H9 (cell line): ENCODE measurements at regions not wholly inside any gene's neighbourhood (a gene's known extent, or its start where the extent isn't known, plus 50 kb on each side); places are given as distances from the start of the nearest gene placed in this dataset.

Experiments
- DNase-seq: peaks from one replicate; pipeline ENCODE4 v3.0.0-alpha.2; 2017
- H2AFZ ChIP-seq: one replicate; pipeline ENCODE4 v1.6.1; 2013; ENCODE audit warnings: mild to moderate bottlenecking, low read length, control low read depth, moderate library complexity
- H2AK5ac ChIP-seq: 2 replicates; pipeline ENCODE4 v1.6.1; 2013; ENCODE audit warnings: low read length, control low read depth, mixed read lengths; ENCODE audit not compliant: insufficient read length
- H2BK120ac ChIP-seq: one replicate; pipeline ENCODE4 v1.6.1; 2013; ENCODE audit warnings: low read depth, mild to moderate bottlenecking, low read length, control low read depth, inconsistent platforms; ENCODE audit not compliant: poor library complexity, severe bottlenecking
- H2BK12ac ChIP-seq: 2 replicates; pipeline ENCODE4 v1.6.1; 2013; ENCODE audit warnings: low read length, control low read depth, mixed read lengths, low read depth; ENCODE audit not compliant: insufficient read length
- H2BK15ac ChIP-seq: 2 replicates; pipeline ENCODE4 v1.6.1; 2013; ENCODE audit warnings: low read depth, low read length, control low read depth
- H2BK20ac ChIP-seq: one replicate; pipeline ENCODE4 v1.6.1; 2013; ENCODE audit warnings: low read depth, mild to moderate bottlenecking, low read length, control low read depth, inconsistent platforms; ENCODE audit not compliant: poor library complexity, severe bottlenecking
- H2BK5ac ChIP-seq: 2 replicates; pipeline ENCODE4 v1.6.1; 2013; ENCODE audit warnings: low read length, control low read depth, mixed read lengths; ENCODE audit not compliant: insufficient read length
- H3K14ac ChIP-seq: 2 replicates; pipeline ENCODE4 v1.6.1; 2013; ENCODE audit warnings: low read length, control low read depth; ENCODE audit not compliant: insufficient read depth
- H3K18ac ChIP-seq: 2 replicates; pipeline ENCODE4 v1.6.1; 2013; ENCODE audit warnings: low read depth, mild to moderate bottlenecking, mixed read lengths, low read length, control low read depth; ENCODE audit not compliant: insufficient read length
- H3K23ac ChIP-seq: 2 replicates; pipeline ENCODE4 v1.6.1; 2013; ENCODE audit warnings: low read length, control low read depth, mixed read lengths, low read depth; ENCODE audit not compliant: insufficient read length
- H3K23me2 ChIP-seq: 2 replicates; pipeline ENCODE4 v1.6.1; 2013; ENCODE audit warnings: low read depth, mild to moderate bottlenecking, mixed read lengths, low read length, control low read depth; ENCODE audit not compliant: insufficient read length, poor library complexity, severe bottlenecking
- H3K27ac ChIP-seq: 2 replicates; pipeline ENCODE4 v1.5.1; 2013; ENCODE audit warnings: low read length, control low read depth, mixed read lengths, low read depth; ENCODE audit not compliant: insufficient read length
- H3K27me3 ChIP-seq: 2 replicates; pipeline ENCODE4 v1.6.1; 2013; ENCODE audit warnings: low read length, control low read depth, inconsistent platforms; ENCODE audit not compliant: insufficient read depth
- H3K4ac ChIP-seq: 2 replicates; pipeline ENCODE4 v1.6.1; 2013; ENCODE audit warnings: low read depth, mild to moderate bottlenecking, control low read depth, inconsistent platforms, low read length, moderate library complexity
- H3K4me1 ChIP-seq: 2 replicates; pipeline ENCODE4 v1.6.1; 2013; ENCODE audit warnings: low read length, control low read depth, inconsistent platforms; ENCODE audit not compliant: insufficient read depth
- H3K4me2 ChIP-seq: 2 replicates; pipeline ENCODE4 v1.6.1; 2013; ENCODE audit warnings: low read length, control low read depth, mixed read lengths; ENCODE audit not compliant: insufficient read length, insufficient read depth
- H3K56ac ChIP-seq: 2 replicates; pipeline ENCODE4 v1.6.1; 2013; ENCODE audit warnings: low read depth, mild to moderate bottlenecking, mixed read lengths, low read length, control low read depth; ENCODE audit not compliant: insufficient read length
- H3K79me1 ChIP-seq: 2 replicates; pipeline ENCODE4 v1.6.1; 2013; ENCODE audit warnings: low read depth, mild to moderate bottlenecking, moderate library complexity, low read length, control low read depth, inconsistent platforms; ENCODE audit not compliant: insufficient read depth, poor library complexity, severe bottlenecking
- H3K79me2 ChIP-seq: 2 replicates; pipeline ENCODE4 v1.6.1; 2013; ENCODE audit warnings: low read length, control low read depth, inconsistent platforms; ENCODE audit not compliant: insufficient read depth
- H3K9ac ChIP-seq: 2 replicates; pipeline ENCODE4 v1.6.1; 2013; ENCODE audit warnings: low read length, control low read depth, mixed read lengths; ENCODE audit not compliant: insufficient read length; ENCODE audit errors: extremely low read depth
- H3K9me3 ChIP-seq: one replicate; pipeline ENCODE4 v1.6.1; 2013; ENCODE audit warnings: low read depth, low read length, inconsistent platforms; ENCODE audit not compliant: control insufficient read depth
- H3T11ph ChIP-seq: one replicate; pipeline ENCODE4 v1.6.1; 2013; ENCODE audit warnings: mild to moderate bottlenecking, low read length, control low read depth, inconsistent platforms
- H4K20me1 ChIP-seq: one replicate; pipeline ENCODE4 v1.6.1; 2013; ENCODE audit not compliant: control insufficient read depth, insufficient read length, insufficient read depth
- H4K5ac ChIP-seq: 2 replicates; pipeline ENCODE4 v1.6.1; 2013; ENCODE audit warnings: low read depth, mild to moderate bottlenecking, mixed read lengths, low read length, control low read depth; ENCODE audit not compliant: insufficient read length
- H4K8ac ChIP-seq: replicated peaks from 2 replicates; pipeline ENCODE4 v1.6.1; 2013; ENCODE audit warnings: low read length, control low read depth, mixed read lengths, low read depth; ENCODE audit not compliant: insufficient read length
- H4K91ac ChIP-seq: 2 replicates; pipeline ENCODE4 v1.6.1; 2013; ENCODE audit warnings: low read depth, mild to moderate bottlenecking, moderate library complexity, mixed read lengths, low read length, control low read depth; ENCODE audit not compliant: insufficient read length
- H3K27ac Mint-ChIP-seq, 3 experiments: 2 replicates in 2 of 3; 3 replicates in 1 of 3; pipeline ENCODE4 v1.8.0; 2020 to 2021; ENCODE audit warnings: mixed read lengths in 3 of 3, mild to moderate bottlenecking in 1 of 3, moderate library complexity in 1 of 3
- H3K27me3 Mint-ChIP-seq: 2 replicates; pipeline ENCODE4 v1.8.0; 2021; ENCODE audit warnings: low read depth, mild to moderate bottlenecking, moderate library complexity, mixed read lengths
- H3K36me3 Mint-ChIP-seq, 3 experiments: 2 replicates in 2 of 3; 3 replicates in 1 of 3; pipeline ENCODE4 v1.8.0; 2020 to 2021; ENCODE audit warnings: low read depth in 3 of 3, mixed read lengths in 3 of 3; ENCODE audit not compliant: insufficient read depth in 1 of 3
- H3K4me1 Mint-ChIP-seq, 2 experiments: 2 replicates each; pipeline ENCODE4 v1.8.0; 2020; ENCODE audit warnings: mixed read lengths in 2 of 2
- H3K4me3 Mint-ChIP-seq, 2 experiments: 2 replicates in 1 of 2; 3 replicates in 1 of 2; pipeline ENCODE4 v1.8.0; 2020 to 2021; ENCODE audit warnings: mild to moderate bottlenecking in 2 of 2, mixed read lengths in 2 of 2, moderate library complexity in 1 of 2
- H3K9me3 Mint-ChIP-seq, 2 experiments: 2 replicates in 1 of 2; 3 replicates in 1 of 2; pipeline ENCODE4 v1.8.0; 2020; ENCODE audit warnings: mild to moderate bottlenecking in 2 of 2, mixed read lengths in 2 of 2, moderate library complexity in 1 of 2
- WGBS: extraction: QIAGEN DNeasy Blood & Tissue Kit; methylation state at CpG from one replicate; pipeline ENCODE4 v1.1.7; 2013; ENCODE audit warnings: missing lambda C conversion rate, low lambda C conversion rate, mixed read lengths; ENCODE audit not compliant: insufficient read length; ENCODE audit errors: extremely low coverage; 5-methylcytosine and 5-hydroxymethylcytosine counted together
- TF ChIP-seq, protein P1 (sequence below): fragments of 200-600 bp; sonication (generic); conservative IDR thresholded peaks from 3 replicates; pipeline ENCODE4 v1.8.0; 2021; ENCODE audit warnings: antibody characterized with exemption, mild to moderate bottlenecking

DNA sequence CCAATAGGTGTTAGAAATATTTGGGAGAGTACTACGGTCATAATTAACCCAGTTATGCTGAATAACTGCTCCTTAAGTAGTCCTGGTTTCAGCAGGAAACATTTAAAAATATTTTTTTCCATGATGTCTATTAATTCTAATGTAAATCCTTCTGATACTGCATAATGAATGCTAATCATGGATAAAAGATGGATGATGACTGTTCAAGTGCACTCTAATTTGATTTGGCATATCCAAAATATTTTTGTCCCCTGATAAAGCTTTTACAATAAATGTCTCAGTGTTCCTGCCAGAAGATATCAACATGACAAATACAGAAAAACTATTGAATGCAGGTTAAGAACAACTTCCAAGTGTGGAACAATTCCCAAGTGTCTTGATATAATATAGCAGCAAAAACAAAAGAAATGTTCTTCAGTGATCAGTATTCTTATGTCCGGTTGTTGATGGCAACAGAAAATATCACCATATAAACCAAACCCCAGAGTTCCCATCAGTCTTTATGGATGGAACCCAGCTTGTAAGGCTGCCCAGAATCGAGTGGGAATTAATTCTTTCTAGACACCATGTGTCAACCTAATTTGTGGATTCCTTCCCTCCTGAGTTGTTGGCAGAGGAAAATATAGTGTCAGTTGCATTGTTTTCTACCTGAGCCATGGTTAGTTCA, 205.4 kb upstream of the GK2 start:
- H3T11ph ChIP-seq, result no peak overlapping the region
- H4K20me1 ChIP-seq, result no peaks in the 10 kb centered on the region
- no peak overlapping the region for H4K5ac ChIP-seq
- no peak overlapping the region for H3K23ac ChIP-seq
- no peak overlapping the region for H2AK5ac ChIP-seq
- H3K4me1 ChIP-seq, result no peaks in the 10 kb centered on the region
- H3K18ac ChIP-seq, result no peak overlapping the region
- H4K91ac ChIP-seq, result no peak overlapping the region
- no peaks in the 10 kb centered on the region for H3K9me3 ChIP-seq
- no peak overlapping the region for H3K27ac ChIP-seq
- H2BK12ac ChIP-seq, result no peak overlapping the region
- no peaks in the 10 kb centered on the region for H3K36me3 Mint-ChIP-seq
- no peak overlapping the region for H3K4me3 Mint-ChIP-seq
- no peak overlapping the region for H3K14ac ChIP-seq
- no peaks in the 10 kb centered on the region for H3K9me3 Mint-ChIP-seq
- H3K27me3 Mint-ChIP-seq, result no peaks in the 10 kb centered on the region
- no peak overlapping the region for H3K9ac ChIP-seq
- no peak overlapping the region for H3K4me2 ChIP-seq
- no peak overlapping the region for H4K8ac ChIP-seq
- no CpG with 5 or more reads among the region's 3 CpGs for WGBS
- no peaks in the 10 kb centered on the region for H3K79me2 ChIP-seq
- no peak overlapping the region for H2BK120ac ChIP-seq
- H2BK5ac ChIP-seq, result no peak overlapping the region
- H3K4ac ChIP-seq, result no peak overlapping the region
- no peaks in the 10 kb centered on the region for H3K79me1 ChIP-seq
- H3K27ac Mint-ChIP-seq, result no peak overlapping the region
- no peak overlapping the region for H2AFZ ChIP-seq
- H3K27me3 ChIP-seq, result no peaks in the 10 kb centered on the region
- TF ChIP-seq, protein P1, sequence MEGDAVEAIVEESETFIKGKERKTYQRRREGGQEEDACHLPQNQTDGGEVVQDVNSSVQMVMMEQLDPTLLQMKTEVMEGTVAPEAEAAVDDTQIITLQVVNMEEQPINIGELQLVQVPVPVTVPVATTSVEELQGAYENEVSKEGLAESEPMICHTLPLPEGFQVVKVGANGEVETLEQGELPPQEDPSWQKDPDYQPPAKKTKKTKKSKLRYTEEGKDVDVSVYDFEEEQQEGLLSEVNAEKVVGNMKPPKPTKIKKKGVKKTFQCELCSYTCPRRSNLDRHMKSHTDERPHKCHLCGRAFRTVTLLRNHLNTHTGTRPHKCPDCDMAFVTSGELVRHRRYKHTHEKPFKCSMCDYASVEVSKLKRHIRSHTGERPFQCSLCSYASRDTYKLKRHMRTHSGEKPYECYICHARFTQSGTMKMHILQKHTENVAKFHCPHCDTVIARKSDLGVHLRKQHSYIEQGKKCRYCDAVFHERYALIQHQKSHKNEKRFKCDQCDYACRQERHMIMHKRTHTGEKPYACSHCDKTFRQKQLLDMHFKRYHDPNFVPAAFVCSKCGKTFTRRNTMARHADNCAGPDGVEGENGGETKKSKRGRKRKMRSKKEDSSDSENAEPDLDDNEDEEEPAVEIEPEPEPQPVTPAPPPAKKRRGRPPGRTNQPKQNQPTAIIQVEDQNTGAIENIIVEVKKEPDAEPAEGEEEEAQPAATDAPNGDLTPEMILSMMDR, result no peak
- H2BK15ac ChIP-seq, result no peak overlapping the region
- H3K4me1 Mint-ChIP-seq, result no peaks in the 10 kb centered on the region
- H3K56ac ChIP-seq, result no peak overlapping the region
- no peaks in the 10 kb centered on the region for H3K23me2 ChIP-seq
- H2BK20ac ChIP-seq, result no peak overlapping the region
- no peak for DNase-seq
